GM18873 (cell line): ENCODE measurements at regions not wholly inside any gene's neighbourhood (a gene's known extent, or its start where the extent isn't known, plus 50 kb on each side); places are given as distances from the start of the nearest gene placed in this dataset.

Source experiments
- ATAC-seq: cut with Tn5 transposase; IDR thresholded peaks from one replicate; pipeline ENCODE4 v1.9.1; 2021; ENCODE audit warnings: mild to moderate bottlenecking, moderate library complexity, moderate number of reproducible peaks; ENCODE audit not compliant: unreplicated experiment, low FRiP score

DNA sequence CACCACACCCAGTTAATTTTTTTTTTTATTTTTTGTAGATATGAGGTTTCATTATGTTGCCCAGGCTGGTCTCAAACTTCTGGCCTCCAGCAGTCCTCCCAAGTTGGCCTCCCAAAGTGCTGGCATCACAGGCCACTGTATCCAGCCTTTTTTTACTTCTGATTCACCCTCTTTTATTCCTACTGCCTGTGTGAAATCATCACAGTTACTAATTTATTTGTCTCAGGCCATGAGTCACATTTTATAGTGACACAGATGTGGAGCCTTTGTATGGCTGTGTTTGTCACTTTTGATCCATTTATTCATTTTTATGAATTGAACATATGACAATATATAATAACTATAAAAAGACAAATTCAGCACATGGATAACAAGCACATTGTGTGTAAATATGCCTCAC is 67.1 kb upstream of the SNX2 start:
- no peak for ATAC-seq

GRCh38 chr5:122713041-122713440 is 61.8 kb upstream of the SNX2 start:
- ATAC-seq = no peak

GRCh38 chr5:122715095-122715494 is 59.8 kb upstream of the SNX2 start:
- no peak for ATAC-seq

GRCh38 chr5:122718611-122719010 is 56.3 kb upstream of the SNX2 start:
- no peak for ATAC-seq

GRCh38 chr5:122719991-122720746 is 54.7 kb upstream of the SNX2 start:
- no peak for ATAC-seq

- no peak for ATAC-seq
These were observed 53.8 kb upstream of the SNX2 start for GRCh38 chr5:122721127-122721526.

DNA sequence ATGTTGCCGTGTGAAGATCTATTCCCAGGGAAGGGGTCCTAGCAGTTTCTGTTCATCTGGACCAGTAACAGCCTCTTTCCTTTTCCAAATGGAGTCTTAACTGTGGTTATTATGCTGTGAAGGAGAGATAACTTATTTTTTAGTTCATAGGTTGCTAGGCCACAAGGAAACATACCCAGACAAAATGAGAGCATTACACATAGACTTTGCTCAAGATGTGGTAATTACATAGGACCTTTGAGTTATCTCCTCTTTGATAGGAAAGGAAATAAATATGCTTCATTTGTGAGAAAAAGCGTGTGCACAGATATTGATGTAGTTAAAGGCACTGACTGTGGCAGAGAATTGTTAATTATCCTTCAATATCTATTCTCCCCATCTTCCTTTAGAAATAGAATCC is 52.5 kb upstream of the SNX2 start:
- ATAC-seq = no peak

DNA sequence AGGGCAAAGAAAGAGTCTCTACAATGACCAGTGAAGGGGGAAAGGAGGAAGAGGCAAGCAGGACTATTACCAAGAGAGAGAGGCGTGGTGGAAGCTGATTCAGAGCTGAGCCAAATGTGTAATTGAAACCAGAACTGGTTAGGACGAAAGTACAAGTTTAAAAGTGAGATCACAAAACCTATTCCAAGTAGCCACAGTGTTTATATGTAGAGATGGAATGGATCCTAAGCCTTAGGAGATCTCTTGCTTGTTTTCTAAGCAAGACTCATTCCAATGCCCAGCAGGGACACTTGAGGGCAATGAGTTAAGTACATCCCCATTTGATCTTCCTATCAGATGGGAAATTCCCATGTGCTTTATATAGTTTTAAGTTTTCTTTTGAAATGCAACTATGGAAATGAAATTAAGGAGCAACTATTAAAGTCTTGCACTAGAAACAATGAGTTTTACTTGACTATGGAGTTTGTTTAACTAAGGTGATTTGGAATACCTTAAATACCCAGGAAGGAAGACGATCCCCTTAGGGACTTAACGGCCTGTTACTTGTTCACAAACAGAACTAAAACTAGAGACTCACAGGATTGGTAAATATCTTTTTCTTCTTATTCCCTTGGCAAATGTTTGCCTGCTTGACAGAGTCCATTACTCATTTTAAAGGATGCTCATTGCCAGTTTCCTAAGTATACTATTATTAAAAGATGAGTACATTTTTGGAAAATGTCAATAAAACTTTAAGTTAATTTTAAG is 51.1 kb upstream of the SNX2 start:
- peak; percentile 95 for ATAC-seq
